ENCODE measurements at regions not wholly inside any gene's neighbourhood (a gene's known extent, or its start where the extent isn't known, plus 50 kb on each side); places are given as distances from the start of the nearest gene placed in this dataset.

GRCh38 chr6:50992704-50993625 is 174.3 kb downstream of the TFAP2B start:
- no peak overlapping the region for H3K9ac ChIP-seq (ENCODE audit: low read length)
- H4K20me1 ChIP-seq (ENCODE audit: insufficient read depth, low read length), result no peaks in the 10 kb centered on the region
- H3K4me3 ChIP-seq (ENCODE audit: low read length), result no peak overlapping the region
- no peaks in the 10 kb centered on the region for H3K27me3 ChIP-seq (replicated peaks; ENCODE audit: insufficient read depth, low read length)
- no peaks in the 10 kb centered on the region for H3K79me2 ChIP-seq (ENCODE audit: low read length)
- H3K27ac ChIP-seq (ENCODE audit: low read length), result no peak overlapping the region
- H3K4me2 ChIP-seq (ENCODE audit: low read depth, low read length), result no peak overlapping the region
- no peaks in the 10 kb centered on the region for H3F3A ChIP-seq (ENCODE audit: insufficient read depth, low read length)
- no peaks in the 10 kb centered on the region for H3K9me3 ChIP-seq (replicated peaks; ENCODE audit: insufficient read depth, low read length)
- DNase-seq, result no peak
- no peaks in the 10 kb centered on the region for H3K36me3 ChIP-seq (replicated peaks; ENCODE audit: insufficient read depth, low read length)
- TF ChIP-seq CTCF (IDR thresholded peaks at IDR 0.05; ENCODE audit: low read length), result no peak
- no peak for TF ChIP-seq EZH2phosphoT487 (IDR thresholded peaks at IDR 0.05; ENCODE audit: low read length)
- no peak for TF ChIP-seq EZH2 (optimal IDR thresholded peaks at IDR 0.05; ENCODE audit: low read depth, low read length)
- H3K9me2 ChIP-seq (replicated peaks; ENCODE audit: insufficient read depth, low read length), result no peaks in the 10 kb centered on the region
- no peak overlapping the region for H2AFZ ChIP-seq (ENCODE audit: low read length)
- H3K4me1 ChIP-seq (ENCODE audit: low read length), result no peaks in the 10 kb centered on the region

- Histone ChIP-seq H3F3A (ENCODE audit: insufficient read depth, low read length) (no peaks in the 10 kb centered on the region), H2AFZ (ENCODE audit: low read length) (no peak overlapping the region), H3K79me2 (ENCODE audit: low read length) (no peaks in the 10 kb centered on the region), H3K9me3 (replicated peaks; ENCODE audit: insufficient read depth, low read length) (no peaks in the 10 kb centered on the region), H3K36me3 (replicated peaks; ENCODE audit: insufficient read depth, low read length) (no peaks in the 10 kb centered on the region), H3K4me3 (ENCODE audit: low read length) (no peak overlapping the region), H3K9me2 (replicated peaks; ENCODE audit: insufficient read depth, low read length) (no peaks in the 10 kb centered on the region), H3K9ac (ENCODE audit: low read length) (no peak overlapping the region), H3K27me3 (replicated peaks; ENCODE audit: insufficient read depth, low read length) (no peaks in the 10 kb centered on the region), H3K4me2 (ENCODE audit: low read depth, low read length) (no peak overlapping the region), H3K27ac (ENCODE audit: low read length) (no peak overlapping the region), H4K20me1 (ENCODE audit: insufficient read depth, low read length) (no peaks in the 10 kb centered on the region), H3K4me1 (ENCODE audit: low read length) (no peaks in the 10 kb centered on the region)
- TF ChIP-seq CTCF (IDR thresholded peaks at IDR 0.05; ENCODE audit: low read length) (no peak), EZH2phosphoT487 (IDR thresholded peaks at IDR 0.05; ENCODE audit: low read length) (no peak), EZH2 (optimal IDR thresholded peaks at IDR 0.05; ENCODE audit: low read depth, low read length) (no peak)
- DNase-seq, result no peak
These were observed 175.5 kb downstream of the TFAP2B start for GRCh38 chr6:50993941-50994720.

GRCh38 chr6:50995036-50995435 is 176.4 kb downstream of the TFAP2B start:
- Histone ChIP-seq H3K4me1 (ENCODE audit: low read length) (no peaks in the 10 kb centered on the region), H3K4me3 (ENCODE audit: low read length) (no peak overlapping the region), H3K4me2 (ENCODE audit: low read depth, low read length) (no peak overlapping the region), H3K79me2 (ENCODE audit: low read length) (no peaks in the 10 kb centered on the region), H3K9me2 (replicated peaks; ENCODE audit: insufficient read depth, low read length) (no peaks in the 10 kb centered on the region), H3K27me3 (replicated peaks; ENCODE audit: insufficient read depth, low read length) (no peaks in the 10 kb centered on the region), H3K9me3 (replicated peaks; ENCODE audit: insufficient read depth, low read length) (no peaks in the 10 kb centered on the region), H3F3A (ENCODE audit: insufficient read depth, low read length) (no peaks in the 10 kb centered on the region), H4K20me1 (ENCODE audit: insufficient read depth, low read length) (no peaks in the 10 kb centered on the region), H3K27ac (ENCODE audit: low read length) (no peak overlapping the region), H3K9ac (ENCODE audit: low read length) (no peak overlapping the region), H3K36me3 (replicated peaks; ENCODE audit: insufficient read depth, low read length) (no peaks in the 10 kb centered on the region), H2AFZ (ENCODE audit: low read length) (no peak overlapping the region)
- no peak for DNase-seq
- no peak for TF ChIP-seq EZH2phosphoT487 (IDR thresholded peaks at IDR 0.05; ENCODE audit: low read length)
- no peak for TF ChIP-seq EZH2 (optimal IDR thresholded peaks at IDR 0.05; ENCODE audit: low read depth, low read length)
- no peak for TF ChIP-seq CTCF (IDR thresholded peaks at IDR 0.05; ENCODE audit: low read length)
